NCI-H1694 treated with DMSO at 0.1 percent for 48 hours (cell line): ENCODE measurements at regions not wholly inside any gene's neighbourhood (a gene's known extent, or its start where the extent isn't known, plus 50 kb on each side); places are given as distances from the start of the nearest gene placed in this dataset.
A peak's percentile ranks its signal among the peaks of the same experiment; 100 is the strongest.
"Not testable (repeated sequence)": the region's sequence is repeated elsewhere in the genome, so short reads cannot be mapped to it uniquely, and the experiment has no call there.

Experiments used
- DNase-seq: peaks from one replicate; lab custom pipeline; 2025; lab: John Stamatoyannopoulos, UW

DNA sequence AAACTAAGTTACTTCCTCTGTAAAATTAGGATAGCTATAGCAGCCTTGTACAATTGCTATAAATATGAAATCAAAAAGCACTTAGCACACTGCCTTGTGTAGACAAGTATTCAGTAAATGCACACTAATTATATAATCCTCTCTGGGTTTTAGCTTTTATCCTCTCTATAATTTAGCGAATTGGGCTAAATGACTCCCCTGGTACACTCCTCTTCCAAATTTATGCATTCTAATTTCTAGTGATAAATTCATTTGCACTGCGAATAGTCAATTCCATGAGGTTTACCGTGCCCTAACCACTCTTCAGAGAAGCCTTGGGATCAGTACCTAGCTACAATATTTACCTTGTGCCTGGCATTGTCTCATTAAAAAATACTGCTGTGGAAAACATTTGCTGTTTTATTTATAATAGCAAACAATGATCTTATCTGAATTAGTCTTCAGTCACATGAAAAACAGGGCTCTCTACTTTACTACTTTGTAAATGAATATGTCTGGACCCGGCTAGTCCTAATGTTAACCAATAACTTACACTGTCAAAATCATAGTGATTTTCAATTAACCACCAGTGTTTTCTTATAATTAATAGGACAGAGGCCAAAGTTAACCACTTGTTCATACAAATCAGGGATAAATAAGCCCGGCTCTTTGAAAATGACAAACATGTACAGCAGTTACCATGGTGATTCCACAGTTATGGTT is 577.9 kb downstream of the IPMK start:
- DNase-seq: no peak

DNA sequence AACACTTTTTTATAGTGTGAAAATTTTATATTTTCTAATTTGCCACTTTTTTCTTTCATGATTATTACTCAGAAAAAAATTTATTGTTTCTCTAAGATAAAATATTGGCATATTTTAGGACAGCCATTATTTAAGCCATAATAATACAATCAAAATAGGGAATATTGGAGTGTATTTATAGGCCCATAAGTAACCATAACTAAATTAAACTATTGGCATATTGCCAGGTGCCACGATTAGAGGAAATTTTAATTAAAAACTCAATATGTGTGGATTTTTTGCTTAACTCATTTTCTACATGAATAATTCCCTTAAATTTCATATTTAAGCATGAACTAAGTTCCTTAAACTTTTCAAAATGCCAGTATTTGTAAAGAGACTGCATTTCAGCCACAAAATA is 587.8 kb downstream of the IPMK start:
- no peak for DNase-seq

DNA sequence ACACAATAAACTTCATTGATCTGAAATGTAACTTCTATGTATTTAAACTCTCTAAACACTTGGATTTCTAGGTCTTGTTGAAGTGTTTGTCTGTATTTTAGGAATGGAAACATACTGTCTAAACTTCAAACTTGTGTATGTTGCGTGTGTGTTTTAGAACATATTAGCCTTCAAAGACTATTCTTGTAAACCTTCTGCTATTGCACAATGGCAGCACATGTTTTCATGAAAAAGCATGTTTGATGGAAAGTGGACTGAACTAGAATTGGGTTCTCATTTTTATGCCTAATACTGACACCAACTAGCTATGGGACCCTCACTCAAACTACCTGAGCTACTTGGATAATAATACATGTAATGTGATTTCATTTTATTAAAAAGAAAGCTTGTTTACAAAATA is 592.6 kb downstream of the IPMK start:
- no peak for DNase-seq

- no peak for DNase-seq
These were observed 594.2 kb downstream of the IPMK start for GRCh38 chr10:57673446-57673960.

DNA sequence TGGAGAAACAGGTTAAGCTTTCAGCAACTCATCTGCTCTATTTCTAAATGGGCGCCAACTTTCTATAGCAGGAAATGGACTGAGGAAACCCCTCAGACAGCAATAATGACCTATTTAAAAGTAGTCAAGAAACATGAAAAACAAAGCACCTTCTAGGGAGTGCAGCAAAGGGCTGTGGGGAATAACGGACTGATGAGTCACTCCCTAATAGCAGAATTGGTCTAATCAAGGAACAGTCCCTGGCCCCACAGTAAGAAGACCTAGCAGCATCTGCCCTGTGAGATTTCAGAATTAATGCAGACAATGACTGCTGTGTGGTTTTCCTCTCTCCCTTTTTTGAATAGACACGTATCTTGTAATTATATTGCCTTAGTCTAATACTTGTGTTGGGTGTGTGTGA is 602.9 kb downstream of the IPMK start:
- DNase-seq: no peak

GRCh38 chr10:57663401-57663800 is 604.3 kb downstream of the IPMK start:
- DNase-seq: no peak

GRCh38 chr10:57661206-57661605 is 606.5 kb downstream of the IPMK start:
- DNase-seq: no peak

DNA sequence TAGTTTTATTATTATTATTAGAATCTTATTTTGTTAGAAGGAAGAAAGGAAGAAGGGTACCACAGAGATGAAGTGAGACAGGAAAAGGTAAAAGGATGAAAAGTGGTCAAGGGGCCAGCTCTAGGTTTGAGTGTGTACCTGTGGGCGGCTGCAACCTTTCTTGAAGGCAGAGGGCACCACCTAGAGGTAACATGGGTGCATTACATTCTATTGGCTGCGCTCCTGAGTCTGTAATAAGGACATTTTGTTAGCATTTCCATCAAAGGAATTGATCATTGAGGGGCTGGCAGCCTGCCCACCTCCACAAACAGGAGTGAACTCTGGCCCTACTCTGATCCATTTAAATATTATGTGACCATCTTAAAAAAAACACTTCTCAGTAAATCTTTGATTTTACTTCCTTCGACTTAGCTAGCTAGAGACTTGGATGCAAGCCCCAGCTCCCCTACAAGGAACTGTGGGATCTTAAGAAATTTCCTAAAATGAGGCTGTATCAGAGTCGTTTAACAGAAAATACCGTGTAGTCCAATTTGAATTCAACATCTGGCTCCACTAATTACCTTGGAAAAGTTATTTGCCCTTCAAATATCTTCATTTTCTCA is 610.4 kb downstream of the IPMK start:
- DNase-seq: peak; percentile 14

GRCh38 chr10:57654856-57655255 is 612.8 kb downstream of the IPMK start:
- DNase-seq: no peak

DNA sequence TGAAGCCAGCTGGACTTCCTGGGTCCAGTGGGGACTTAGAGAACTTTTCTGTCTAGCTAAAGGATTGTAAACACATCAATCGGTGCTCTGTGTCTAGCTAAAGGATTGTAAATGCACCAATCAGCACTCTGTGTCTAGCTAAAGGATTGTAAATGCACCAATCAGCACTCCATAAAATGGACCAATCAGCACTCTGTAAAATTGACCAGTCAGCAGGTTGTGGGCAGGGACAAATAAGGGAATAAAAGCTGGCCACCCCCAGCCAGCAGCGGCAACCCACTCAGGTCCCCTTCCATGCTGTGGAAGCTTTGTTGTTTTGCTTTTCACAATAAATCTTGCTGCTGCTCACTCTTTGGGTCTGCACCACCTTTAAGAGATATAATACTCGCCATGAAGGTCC is 622.6 kb downstream of the IPMK start:
- DNase-seq: not testable (repeated sequence)

GRCh38 chr10:57638411-57638810 is 629.3 kb downstream of the IPMK start:
- DNase-seq: no peak

- DNase-seq: no peak
These were observed 639.0 kb downstream of the IPMK start for GRCh38 chr10:57628592-57629284.

DNA sequence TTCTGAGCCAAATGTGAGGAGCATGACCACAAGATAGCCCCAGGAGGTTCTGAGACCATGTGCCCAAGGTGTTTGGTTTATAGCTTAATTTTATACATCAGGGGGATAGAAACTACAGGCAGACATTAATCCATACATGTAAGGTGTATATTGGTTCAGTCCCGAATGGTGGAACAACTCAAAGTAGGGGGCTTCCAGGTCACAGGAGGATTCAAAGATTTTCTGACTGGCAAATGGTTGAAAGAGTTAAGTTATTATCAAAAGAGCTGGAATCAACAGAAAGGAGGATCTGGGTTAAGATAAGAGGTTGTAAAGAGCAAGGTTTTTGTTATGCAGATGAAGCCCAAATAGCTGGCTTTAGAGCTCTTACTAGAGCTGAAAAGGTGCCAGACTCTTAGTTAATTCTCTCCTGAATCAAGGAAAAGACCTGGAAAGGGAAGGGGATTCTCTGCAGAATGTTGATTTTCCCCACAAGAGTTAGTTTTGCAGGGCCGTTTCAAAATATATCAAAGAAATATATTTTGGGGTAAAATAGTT is 640.0 kb downstream of the IPMK start:
- DNase-seq: no peak

GRCh38 chr10:57624856-57625592 is 642.7 kb downstream of the IPMK start:
- no peak for DNase-seq

- no peak for DNase-seq
These were observed 643.6 kb downstream of the IPMK start for GRCh38 chr10:57624066-57624465.

- DNase-seq: no peak
These were observed 646.2 kb downstream of the IPMK start for GRCh38 chr10:57621466-57621865.

DNA sequence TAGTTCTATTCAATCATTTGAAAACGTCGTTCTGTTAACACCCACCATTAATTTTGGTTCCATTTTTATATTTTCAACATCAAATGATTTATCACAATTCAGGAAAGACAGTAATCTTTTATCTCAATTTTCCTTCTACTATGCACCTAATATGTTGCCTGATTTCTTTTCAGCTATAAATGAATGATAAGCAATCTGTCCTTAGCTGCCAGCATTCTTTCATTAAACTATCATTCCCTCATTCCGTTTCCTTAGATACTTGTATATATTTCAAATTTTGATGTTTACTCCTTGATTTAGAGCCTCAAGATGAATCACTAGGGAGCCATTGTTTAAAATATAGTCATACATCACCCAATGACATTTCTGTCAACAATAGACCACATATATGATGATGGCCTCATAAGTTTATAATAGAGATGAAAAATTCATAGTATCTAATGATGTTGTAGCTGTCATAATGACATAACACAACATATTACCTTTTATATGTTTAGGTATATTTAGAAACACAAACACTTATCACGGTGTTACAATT is 661.7 kb downstream of the IPMK start:
- no peak for DNase-seq

DNA sequence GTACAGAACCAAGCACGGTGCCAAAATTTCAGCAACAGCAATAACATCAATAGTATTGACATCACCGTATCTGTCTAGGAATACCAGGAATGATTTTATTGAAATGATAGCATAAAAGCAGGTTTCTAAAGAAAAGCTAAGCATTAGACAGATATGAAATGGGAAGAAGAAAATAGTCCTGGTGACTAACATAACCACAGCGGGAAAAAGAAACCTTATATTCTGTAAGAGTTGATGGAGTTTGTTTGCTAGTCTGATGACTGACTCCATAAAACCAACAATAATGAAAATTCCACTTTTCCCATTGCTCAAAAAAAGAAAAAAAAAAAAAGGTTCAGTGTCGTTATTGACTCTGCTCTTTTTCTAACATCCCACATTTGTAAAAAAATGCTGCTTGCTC is 668.3 kb downstream of the IPMK start:
- DNase-seq: no peak

DNA sequence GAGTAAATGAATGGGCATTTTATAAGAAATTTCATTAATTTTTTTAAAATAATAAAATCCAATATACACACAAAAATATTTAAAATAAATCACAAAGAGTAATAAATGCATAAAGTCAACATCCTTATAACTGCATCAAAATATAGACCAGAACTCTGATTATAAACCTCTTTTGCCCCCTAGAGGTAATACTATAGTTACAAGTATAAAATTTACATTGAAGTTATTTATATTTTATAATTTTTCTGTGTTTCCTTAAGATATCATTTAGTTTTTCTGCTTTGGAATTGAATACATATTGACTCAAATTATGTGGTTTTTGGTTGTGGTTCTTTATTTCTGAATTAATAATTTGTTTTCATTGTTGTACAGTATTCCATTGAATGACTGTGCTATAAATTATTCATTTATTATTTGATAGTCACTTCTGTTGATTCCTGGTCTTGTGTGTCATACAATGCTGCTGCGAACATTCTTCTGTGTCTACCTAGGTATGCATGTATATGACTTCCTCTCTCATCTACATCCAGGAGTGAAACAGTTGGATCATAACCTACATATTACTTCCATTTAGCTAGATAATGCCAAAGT is 673.6 kb downstream of the IPMK start:
- DNase-seq: no peak

DNA sequence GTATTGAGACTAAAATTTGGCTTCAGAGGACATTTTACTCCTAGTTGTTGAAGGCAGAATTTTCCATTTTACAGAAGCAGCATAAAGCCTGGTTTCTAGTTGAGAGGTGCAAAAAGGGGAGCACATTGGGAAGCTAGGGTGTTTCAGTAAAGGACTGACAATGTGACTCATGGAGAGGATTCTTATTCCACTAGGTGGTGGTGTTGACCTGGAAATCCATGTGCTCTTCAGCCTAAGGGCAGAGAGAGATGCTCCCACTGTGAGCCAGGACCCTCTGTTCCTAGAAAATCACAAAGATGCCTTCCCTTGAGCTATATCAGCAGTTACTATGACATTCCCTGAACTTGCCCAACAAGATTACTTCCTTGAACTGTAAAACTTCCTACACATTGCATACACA is 687.8 kb downstream of the IPMK start:
- no peak for DNase-seq

GRCh38 chr10:57562211-57562610 is 705.5 kb downstream of the IPMK start:
- no peak for DNase-seq

GRCh38 chr10:57551774-57552173 is 715.9 kb downstream of the IPMK start:
- DNase-seq: not testable (repeated sequence)
